ENCODE measurements at regions not wholly inside any gene's neighbourhood (a gene's known extent, or its start where the extent isn't known, plus 50 kb on each side); places are given as distances from the start of the nearest gene placed in this dataset.

GRCh38 chr10:3439183-3439582 is 266.6 kb upstream of the PITRM1 start:
- Histone ChIP-seq H3K4me1 (peaks cover 0 to under 1% (median 0%) of the 10 kb centered on the region in 12 donors), H3K4me3 (no peak overlapping the region), H3K36me3 (no peaks in the 10 kb centered on the region), H3K27ac (no peak overlapping the region), H3K27me3 (no peaks in the 10 kb centered on the region), H3K9me3 (peaks cover 0 to 16% (median 0%) of the 10 kb centered on the region in 12 donors)
- no peak for DNase-seq
- ATAC-seq = no peak
- TF ChIP-seq, protein P1, sequence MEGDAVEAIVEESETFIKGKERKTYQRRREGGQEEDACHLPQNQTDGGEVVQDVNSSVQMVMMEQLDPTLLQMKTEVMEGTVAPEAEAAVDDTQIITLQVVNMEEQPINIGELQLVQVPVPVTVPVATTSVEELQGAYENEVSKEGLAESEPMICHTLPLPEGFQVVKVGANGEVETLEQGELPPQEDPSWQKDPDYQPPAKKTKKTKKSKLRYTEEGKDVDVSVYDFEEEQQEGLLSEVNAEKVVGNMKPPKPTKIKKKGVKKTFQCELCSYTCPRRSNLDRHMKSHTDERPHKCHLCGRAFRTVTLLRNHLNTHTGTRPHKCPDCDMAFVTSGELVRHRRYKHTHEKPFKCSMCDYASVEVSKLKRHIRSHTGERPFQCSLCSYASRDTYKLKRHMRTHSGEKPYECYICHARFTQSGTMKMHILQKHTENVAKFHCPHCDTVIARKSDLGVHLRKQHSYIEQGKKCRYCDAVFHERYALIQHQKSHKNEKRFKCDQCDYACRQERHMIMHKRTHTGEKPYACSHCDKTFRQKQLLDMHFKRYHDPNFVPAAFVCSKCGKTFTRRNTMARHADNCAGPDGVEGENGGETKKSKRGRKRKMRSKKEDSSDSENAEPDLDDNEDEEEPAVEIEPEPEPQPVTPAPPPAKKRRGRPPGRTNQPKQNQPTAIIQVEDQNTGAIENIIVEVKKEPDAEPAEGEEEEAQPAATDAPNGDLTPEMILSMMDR (IDR thresholded peaks at IDR 0.05) = no peak
- TF ChIP-seq POLR2A (IDR thresholded peaks at IDR 0.05) = no peak
- intact Hi-C loops (cut with DNase I) = loop anchor here in 1 of 10 donors (10.0 kb wide), 1 partner anchor 194 kb away; no protein-coding TSS in a partner anchor

DNA sequence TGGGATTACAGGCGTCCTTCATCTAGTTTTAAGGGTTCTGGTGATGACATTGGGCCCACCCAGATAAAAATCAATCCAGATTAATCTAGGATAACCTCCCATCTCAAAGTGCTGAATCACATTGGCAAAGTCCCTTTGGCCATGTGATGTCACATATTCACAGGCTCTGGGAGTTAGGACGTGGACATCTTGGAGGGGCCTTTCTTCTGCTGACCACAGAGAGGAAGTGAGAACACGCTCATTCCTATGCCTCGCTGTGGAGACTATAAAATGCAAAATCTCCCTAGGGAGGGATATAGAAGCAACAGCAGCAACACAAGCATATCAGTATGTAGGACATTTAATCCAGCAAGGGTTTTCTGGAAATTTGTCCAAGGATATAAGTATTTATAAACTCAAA is 266.0 kb upstream of the PITRM1 start:
- WGBS, 4 donors = 83 to 87% (median 86%) methylated on average over 4 of the region's 4 CpGs
- H3K36me3 ChIP-seq = no peaks in the 10 kb centered on the region
- H3K27me3 ChIP-seq = no peaks in the 10 kb centered on the region
- no peak overlapping the region for H3K27ac ChIP-seq
- ATAC-seq (no peak), DNase-seq (no peak)
- H3K4me1 ChIP-seq = peaks cover 0 to 5% (median 0%) of the 10 kb centered on the region in 12 donors
- peaks cover 0 to 16% (median 0%) of the 10 kb centered on the region in 12 donors for H3K9me3 ChIP-seq
- no peak overlapping the region for H3K4me3 ChIP-seq
- intact Hi-C loops (cut with DNase I) = loop anchor here in 1 of 10 donors (10.0 kb wide), 1 partner anchor 194 kb away; no protein-coding TSS in a partner anchor
- no peak for TF ChIP-seq POLR2A (IDR thresholded peaks at IDR 0.05)
- TF ChIP-seq, protein P1 (IDR thresholded peaks at IDR 0.05) = no peak

DNA sequence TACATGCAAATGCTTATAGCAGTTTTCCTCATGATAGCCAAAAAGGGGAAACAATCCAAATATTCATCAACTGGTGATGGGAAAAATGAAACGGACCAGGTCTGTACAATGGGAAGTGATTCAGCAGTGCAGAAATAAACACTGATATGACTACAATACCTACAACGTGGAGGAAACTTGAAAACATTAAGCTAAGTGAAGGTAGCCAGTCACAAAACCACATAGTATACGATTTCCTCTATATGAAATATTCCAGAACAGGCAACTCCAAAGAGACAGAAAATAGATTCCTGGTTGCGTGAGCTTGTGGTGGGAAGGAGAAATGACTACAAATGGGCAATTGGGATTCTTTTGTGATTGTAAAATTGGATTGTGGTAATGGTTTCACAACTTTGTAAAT is 263.1 kb upstream of the PITRM1 start:
- peak in 1 of 4 donors; percentile 49 for ATAC-seq
- 60 to 63% (median 62%) methylated on average over 4 of the region's 4 CpGs for WGBS, 4 donors
- Histone ChIP-seq H3K4me1 (peaks cover 0 to 5% (median 0%) of the 10 kb centered on the region in 12 donors), H3K27ac (peak overlapping the region in 1 of 12 donors; percentile 32), H3K27me3 (no peaks in the 10 kb centered on the region), H3K9me3 (peaks cover 0 to 16% (median 0%) of the 10 kb centered on the region in 12 donors), H3K36me3 (no peaks in the 10 kb centered on the region), H3K4me3 (no peak overlapping the region)
- TF ChIP-seq POLR2A (IDR thresholded peaks at IDR 0.05) = no peak
- TF ChIP-seq, protein P1 (IDR thresholded peaks at IDR 0.05) = no peak
- no peak for DNase-seq
- intact Hi-C loops (cut with DNase I) = loop anchor here in 1 of 10 donors (10.0 kb wide), 1 partner anchor 191 kb away; no protein-coding TSS in a partner anchor

- Histone ChIP-seq H3K27me3 (no peaks in the 10 kb centered on the region), H3K36me3 (no peaks in the 10 kb centered on the region), H3K9me3 (peaks cover 0 to 9% (median 0%) of the 10 kb centered on the region in 12 donors), H3K4me1 (peaks cover 0 to 19% (median 0%) of the 10 kb centered on the region in 12 donors), H3K4me3 (no peak overlapping the region), H3K27ac (peak overlapping the region in 1 of 12 donors; percentile 32)
- 79 to 82% (median 80%) methylated on average over 6 of the region's 6 CpGs for WGBS, 4 donors
- intact Hi-C loops (cut with DNase I) = loop anchor here in 1 of 10 donors (10.0 kb wide), 1 partner anchor 189 kb away; no protein-coding TSS in a partner anchor
- no peak for DNase-seq
- ATAC-seq = no peak
- TF ChIP-seq POLR2A (IDR thresholded peaks at IDR 0.05) = no peak
- TF ChIP-seq, protein P1 (IDR thresholded peaks at IDR 0.05) = no peak
Measured at GRCh38 chr10:3433988-3434387, 261.4 kb upstream of the PITRM1 start.

All from heart left ventricle (tissue), 16 donors.